PC-3 (cell line): ENCODE measurements at regions not wholly inside any gene's neighbourhood (a gene's known extent, or its start where the extent isn't known, plus 50 kb on each side); places are given as distances from the start of the nearest gene placed in this dataset.
"Not testable (repeated sequence)": the region's sequence is repeated elsewhere in the genome, so short reads cannot be mapped to it uniquely, and the experiment has no call there.

ENCODE experiments used
- ATAC-seq: fragments of 200-7000 bp; cut with Tn5 transposase; 2 replicates; pipeline ENCODE4 v1.9.1; 2020; ENCODE audit warnings: mild to moderate bottlenecking, moderate library complexity
- BruUV-seq: library from RNA; stranded (reverse); fragments of 400-500 nt; replicated peaks from 2 replicates; lab custom pipeline; 2021; lab: Mats Ljungman, UMichigan
- CTCF ChIA-PET: fragments of 300-600 bp; sonication (Branson Sonifier 250); formaldehyde crosslinking; loops from one replicate; lab custom pipeline; 2022; ENCODE audit warnings: antibody characterized with exemption; lab: Charles Lee
- POLR2A ChIA-PET: fragments of 300-600 bp; sonication (Branson Sonifier 250); formaldehyde crosslinking; loops from one replicate; lab custom pipeline; 2022; ENCODE audit warnings: antibody characterized with exemption; ENCODE audit not compliant: unreplicated experiment; lab: Charles Lee
- DNase-seq: peaks from one replicate; pipeline ENCODE4 v3.0.0-alpha.2; 2015
- H2AFZ ChIP-seq: fragments of 300-600 bp; sonication (generic); 2 replicates; pipeline ENCODE4 v1.6.0; 2016; ENCODE audit warnings: antibody characterized with exemption, low read length
- H3F3A ChIP-seq: fragments of 300-600 bp; sonication (generic); one replicate; pipeline ENCODE4 v1.6.0; 2017; ENCODE audit warnings: antibody characterized with exemption, low read length, control low read depth, mild to moderate bottlenecking; ENCODE audit not compliant: unreplicated experiment
- H3K27ac ChIP-seq: fragments of 300-600 bp; sonication (generic); 2 replicates; pipeline ENCODE4 v1.5.1; 2016; ENCODE audit warnings: mild to moderate bottlenecking, low read length
- H3K27me3 ChIP-seq: fragments of 300-600 bp; sonication (generic); 2 replicates; pipeline ENCODE4 v1.6.1; 2016; ENCODE audit warnings: low read length, mixed read lengths
- H3K36me3 ChIP-seq: fragments of 300-600 bp; sonication (generic); 2 replicates; pipeline ENCODE4 v1.6.1; 2016; ENCODE audit warnings: low read depth, mixed run types, low read length, mixed read lengths
- H3K4me1 ChIP-seq: fragments of 300-600 bp; sonication (generic); 2 replicates; pipeline ENCODE4 v1.5.1; 2016; ENCODE audit warnings: low read length; ENCODE audit not compliant: insufficient read depth
- H3K4me2 ChIP-seq: fragments of 300-600 bp; sonication (generic); 2 replicates; pipeline ENCODE4 v1.6.0; 2016; ENCODE audit warnings: low read length
- H3K4me3 ChIP-seq: fragments of 300-600 bp; sonication (generic); 2 replicates; pipeline ENCODE4 v1.5.1; 2016; ENCODE audit warnings: mild to moderate bottlenecking, low read length, mixed read lengths
- H3K79me2 ChIP-seq: fragments of 300-600 bp; sonication (generic); 2 replicates; pipeline ENCODE4 v1.6.1; 2017; ENCODE audit warnings: low read length, mixed read lengths
- H3K9ac ChIP-seq: fragments of 300-600 bp; sonication (generic); 2 replicates; pipeline ENCODE4 v1.6.0; 2016; ENCODE audit warnings: mild to moderate bottlenecking, low read length
- H3K9me2 ChIP-seq: fragments of 300-600 bp; sonication (generic); replicated peaks from 2 replicates; pipeline ENCODE4 v1.6.1; 2016; ENCODE audit warnings: mixed run types, low read length, mixed read lengths
- H3K9me3 ChIP-seq: fragments of 300-600 bp; sonication (generic); 2 replicates; pipeline ENCODE4 v1.6.1; 2016; ENCODE audit warnings: low read length, mixed read lengths
- H4K20me1 ChIP-seq: fragments of 300-600 bp; sonication (generic); 2 replicates; pipeline ENCODE4 v1.6.1; 2016; ENCODE audit warnings: low read length, mixed read lengths
- CTCF ChIP-seq: fragments of 300-600 bp; sonication (generic); conservative IDR thresholded peaks from 2 replicates; pipeline ENCODE4 v1.5.1; 2017; ENCODE audit warnings: antibody characterized with exemption, low read depth, mild to moderate bottlenecking, low read length
- EZH2 ChIP-seq: fragments of 300-600 bp; sonication (generic); IDR thresholded peaks from one replicate; pipeline ENCODE4 v1.6.1; 2017; ENCODE audit warnings: antibody characterized with exemption, mild to moderate bottlenecking, low read length; ENCODE audit not compliant: unreplicated experiment
- EZH2phosphoT487 ChIP-seq: fragments of 300-600 bp; sonication (generic); IDR thresholded peaks from 2 replicates; pipeline ENCODE4 v1.6.1; 2018; ENCODE audit warnings: mild to moderate bottlenecking, antibody characterized with exemption, low read length, borderline replicate concordance
- intact Hi-C: fragments of 100-400 bp; cut with micrococcal nuclease; formaldehyde crosslinking; loops from 2 replicates; pipeline ENCODE4 v1.9.0; 2023

GRCh38 chr5:10018201-10019069, 231.3 kb downstream of the ATPSCKMT start:
- H3K4me1 ChIP-seq, result peaks cover 29% of the 10 kb centered on the region
- H3K27ac ChIP-seq, result peak overlapping the region; percentile 91
- peak overlapping the region; percentile 35 for H3K4me2 ChIP-seq
- intact Hi-C loops, result no loop called here
- no peak overlapping the region for H3K4me3 ChIP-seq
- H3K9ac ChIP-seq, result peak overlapping the region; percentile 72
- H3K36me3 ChIP-seq, result no peaks in the 10 kb centered on the region
- H3K9me3 ChIP-seq, result no peaks in the 10 kb centered on the region
- ATAC-seq (peak; percentile 71), DNase-seq (peak; percentile 90)
- no peaks in the 10 kb centered on the region for H3K9me2 ChIP-seq
- ChIA-PET POLR2A (no interaction called here), CTCF (no interaction called here)
- no peaks in the 10 kb centered on the region for H3F3A ChIP-seq
- TF ChIP-seq EZH2 (no peak), EZH2phosphoT487 (no peak), CTCF (no peak)
- H2AFZ ChIP-seq, result no peak overlapping the region
- no peaks in the 10 kb centered on the region for H3K27me3 ChIP-seq
- BruUV-seq, result no TSS peak
- no peaks in the 10 kb centered on the region for H4K20me1 ChIP-seq
- no peaks in the 10 kb centered on the region for H3K79me2 ChIP-seq

- H3K9me2 ChIP-seq, result no peaks in the 10 kb centered on the region
- no TSS peak for BruUV-seq
- no peak for TF ChIP-seq EZH2
- TF ChIP-seq CTCF, result no peak
- no peak for TF ChIP-seq EZH2phosphoT487
- ATAC-seq (no peak), DNase-seq (no peak)
- no peaks in the 10 kb centered on the region for H3K79me2 ChIP-seq
- H3K4me3 ChIP-seq, result no peak overlapping the region
- peaks cover 29% of the 10 kb centered on the region for H3K4me1 ChIP-seq
- H3F3A ChIP-seq, result no peaks in the 10 kb centered on the region
- no peaks in the 10 kb centered on the region for H3K9me3 ChIP-seq
- H3K27ac ChIP-seq, result peak overlapping the region; percentile 91
- intact Hi-C loops, result no loop called here
- no peak overlapping the region for H3K4me2 ChIP-seq
- CTCF ChIA-PET, result no interaction called here
- H2AFZ ChIP-seq, result no peak overlapping the region
- POLR2A ChIA-PET, result no interaction called here
- peak overlapping the region; percentile 72; the same call in 1 of the 2 replicates for H3K9ac ChIP-seq
- H4K20me1 ChIP-seq, result no peaks in the 10 kb centered on the region
- no peaks in the 10 kb centered on the region for H3K36me3 ChIP-seq
- no peaks in the 10 kb centered on the region for H3K27me3 ChIP-seq
These were observed 231.9 kb downstream of the ATPSCKMT start for GRCh38 chr5:10017786-10018185.

- peaks cover 29% of the 10 kb centered on the region for H3K4me1 ChIP-seq
- H3K36me3 ChIP-seq, H3K79me2 ChIP-seq, H3K4me3 ChIP-seq, ATAC-seq, H3K27me3 ChIP-seq, H3F3A ChIP-seq, H3K9me3 ChIP-seq, POLR2A ChIA-PET, BruUV-seq, CTCF ChIA-PET, intact Hi-C loops, H4K20me1 ChIP-seq, H3K9me2 ChIP-seq: not testable (repeated sequence)
- peak overlapping the region; percentile 27; the same call in 1 of the 2 replicates for H3K4me2 ChIP-seq
- DNase-seq, result peak; percentile 76
- H2AFZ ChIP-seq, result 0 out of 2 replicates have a peak overlapping the region, but pooled peaks have one; percentile 25
- peak overlapping the region; percentile 7; the same call in 1 of the 2 replicates for H3K9ac ChIP-seq
- peak overlapping the region; percentile 91 for H3K27ac ChIP-seq
These were observed 233.1 kb downstream of the ATPSCKMT start for GRCh38 chr5:10016559-10016958.

GRCh38 chr5:10015681-10016080, 234.0 kb downstream of the ATPSCKMT start:
- H3K4me3 ChIP-seq, H3K9me3 ChIP-seq, intact Hi-C loops, BruUV-seq, H2AFZ ChIP-seq, H4K20me1 ChIP-seq, H3K79me2 ChIP-seq, H3F3A ChIP-seq, H3K36me3 ChIP-seq, H3K27me3 ChIP-seq, H3K9me2 ChIP-seq, CTCF ChIA-PET, ATAC-seq, DNase-seq, H3K9ac ChIP-seq, H3K4me2 ChIP-seq, POLR2A ChIA-PET, H3K27ac ChIP-seq: not testable (repeated sequence)
- peaks cover 29% of the 10 kb centered on the region for H3K4me1 ChIP-seq
